ENCODE measurements at regions not wholly inside any gene's neighbourhood (a gene's known extent, or its start where the extent isn't known, plus 50 kb on each side); places are given as distances from the start of the nearest gene placed in this dataset.

DNA sequence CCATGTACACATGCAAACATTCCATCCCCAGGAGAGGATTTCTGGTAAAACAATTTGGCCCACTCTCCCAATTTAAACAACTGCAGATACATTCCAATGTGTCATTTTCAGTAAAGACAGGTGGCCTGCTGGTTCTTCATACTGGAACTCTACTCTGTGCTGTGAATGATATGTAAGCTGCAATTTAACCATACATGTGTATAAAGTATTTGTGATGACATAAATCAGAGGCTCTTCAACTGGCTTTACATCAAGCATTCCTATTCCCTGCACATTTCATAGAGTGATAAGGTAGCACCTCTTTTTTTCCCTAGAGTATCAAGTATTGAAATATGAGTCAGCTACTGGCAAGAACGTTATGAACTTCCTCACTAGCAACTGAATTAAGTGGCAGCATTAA lies 649.5 kb upstream of the ADGRL2 start:
- no peak overlapping the region for H3K4me3 ChIP-seq (ENCODE audit: insufficient read depth, low read length, poor library complexity, severe bottlenecking)
- H3F3A ChIP-seq (ENCODE audit: insufficient read depth): no peaks in the 10 kb centered on the region
- H3K27me3 ChIP-seq (ENCODE audit: low read length): no peaks in the 10 kb centered on the region
- no peaks in the 10 kb centered on the region for H3K36me3 ChIP-seq (ENCODE audit: low read length)
- no peak overlapping the region for H3K9ac ChIP-seq (ENCODE audit: low read length)
- H3K9me3 ChIP-seq (ENCODE audit: insufficient read depth, low read length): no peaks in the 10 kb centered on the region
- H3K4me2 ChIP-seq (ENCODE audit: low read depth, low read length, poor library complexity, severe bottlenecking): no peak overlapping the region
- H3K79me2 ChIP-seq (ENCODE audit: insufficient read depth, low read length): no peaks in the 10 kb centered on the region
- H2AFZ ChIP-seq (ENCODE audit: low read depth, low read length, severe bottlenecking): no peak overlapping the region
- TF ChIP-seq EZH2phosphoT487 (conservative IDR thresholded peaks at IDR 0.05; ENCODE audit: low read length) (no peak), CTCF (IDR thresholded peaks at IDR 0.05; ENCODE audit: insufficient read depth, low read length, poor library complexity, severe bottlenecking) (no peak)
- no peaks in the 10 kb centered on the region for H4K20me1 ChIP-seq (ENCODE audit: low read depth, low read length)
- H3K27ac ChIP-seq (ENCODE audit: low read depth, low read length): no peak overlapping the region
- no peaks in the 10 kb centered on the region for H3K9me2 ChIP-seq (replicated peaks; ENCODE audit: insufficient read depth, low read length)

DNA sequence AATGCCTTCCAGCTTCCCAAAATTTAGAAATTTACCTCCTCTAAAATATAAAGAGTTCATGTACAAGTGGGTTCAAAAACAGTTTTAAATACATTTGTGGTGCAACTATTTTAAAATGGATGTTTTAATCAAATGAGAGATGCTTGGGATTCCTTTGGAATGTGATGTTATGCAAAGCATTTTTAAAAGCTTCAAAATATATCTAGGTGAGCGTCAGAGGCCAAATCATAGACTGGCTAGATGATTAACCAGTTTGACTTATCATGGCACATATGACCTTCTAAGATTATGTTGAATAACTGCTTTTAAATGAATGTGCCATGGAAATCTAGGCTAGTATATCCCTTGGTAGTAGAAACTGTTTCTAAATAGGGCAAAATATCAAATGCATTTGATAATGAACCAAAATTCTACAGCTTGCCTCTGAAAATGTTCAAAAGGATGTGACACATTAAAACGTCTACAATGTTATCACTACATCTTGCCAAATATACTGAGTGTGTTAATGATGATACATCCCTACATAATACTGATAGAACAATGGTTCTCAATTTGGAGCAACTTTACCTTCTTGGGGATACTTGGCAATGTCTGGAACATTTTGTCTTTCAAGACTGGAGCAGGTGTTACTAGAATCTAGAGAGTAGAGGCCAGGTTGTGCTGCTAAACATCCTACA lies 650.9 kb upstream of the ADGRL2 start:
- no peak overlapping the region for H3K4me2 ChIP-seq (ENCODE audit: low read depth, low read length, poor library complexity, severe bottlenecking)
- H3K36me3 ChIP-seq (ENCODE audit: low read length): no peaks in the 10 kb centered on the region
- H3K27ac ChIP-seq (ENCODE audit: low read depth, low read length): no peak overlapping the region
- H3F3A ChIP-seq (ENCODE audit: insufficient read depth): no peaks in the 10 kb centered on the region
- H3K4me3 ChIP-seq (ENCODE audit: insufficient read depth, low read length, poor library complexity, severe bottlenecking): no peak overlapping the region
- no peaks in the 10 kb centered on the region for H4K20me1 ChIP-seq (ENCODE audit: low read depth, low read length)
- TF ChIP-seq CTCF (IDR thresholded peaks at IDR 0.05; ENCODE audit: insufficient read depth, low read length, poor library complexity, severe bottlenecking) (no peak), EZH2phosphoT487 (conservative IDR thresholded peaks at IDR 0.05; ENCODE audit: low read length) (no peak)
- H3K27me3 ChIP-seq (ENCODE audit: low read length): no peaks in the 10 kb centered on the region
- no peak overlapping the region for H2AFZ ChIP-seq (ENCODE audit: low read depth, low read length, severe bottlenecking)
- H3K9me3 ChIP-seq (ENCODE audit: insufficient read depth, low read length): no peaks in the 10 kb centered on the region
- no peaks in the 10 kb centered on the region for H3K79me2 ChIP-seq (ENCODE audit: insufficient read depth, low read length)
- H3K9me2 ChIP-seq (replicated peaks; ENCODE audit: insufficient read depth, low read length): no peaks in the 10 kb centered on the region
- H3K9ac ChIP-seq (ENCODE audit: low read length): no peak overlapping the region

GRCh38 chr1:81144240-81144825 lies 656.4 kb upstream of the ADGRL2 start:
- Histone ChIP-seq H2AFZ (ENCODE audit: low read depth, low read length, severe bottlenecking) (peak overlapping the region; percentile 3), H3F3A (ENCODE audit: insufficient read depth) (no peaks in the 10 kb centered on the region), H3K4me3 (ENCODE audit: insufficient read depth, low read length, poor library complexity, severe bottlenecking) (no peak overlapping the region), H3K9me2 (replicated peaks; ENCODE audit: insufficient read depth, low read length) (no peaks in the 10 kb centered on the region), H3K4me2 (ENCODE audit: low read depth, low read length, poor library complexity, severe bottlenecking) (no peak overlapping the region), H3K9me3 (ENCODE audit: insufficient read depth, low read length) (no peaks in the 10 kb centered on the region), H3K9ac (ENCODE audit: low read length) (no peak overlapping the region), H3K27ac (ENCODE audit: low read depth, low read length) (no peak overlapping the region), H4K20me1 (ENCODE audit: low read depth, low read length) (no peaks in the 10 kb centered on the region), H3K27me3 (ENCODE audit: low read length) (no peaks in the 10 kb centered on the region), H3K79me2 (ENCODE audit: insufficient read depth, low read length) (no peaks in the 10 kb centered on the region), H3K36me3 (ENCODE audit: low read length) (no peaks in the 10 kb centered on the region)
- TF ChIP-seq EZH2phosphoT487 (conservative IDR thresholded peaks at IDR 0.05; ENCODE audit: low read length) (no peak), CTCF (IDR thresholded peaks at IDR 0.05; ENCODE audit: insufficient read depth, low read length, poor library complexity, severe bottlenecking) (no peak)

All from SU-DHL-6 (cell line).